SJCRH30 (cell line): ENCODE measurements at regions not wholly inside any gene's neighbourhood (a gene's known extent, or its start where the extent isn't known, plus 50 kb on each side); places are given as distances from the start of the nearest gene placed in this dataset.

Experiments
- DNase-seq, 2 experiments: peaks; one replicate each; pipeline ENCODE4 v3.0.0-alpha.2; 2015 to 2020
- H3K27ac ChIP-seq: fragments of 250-450 bp; sonication (Bioruptor Pico); 2 replicates; pipeline ENCODE4 v1.5.1; 2020; ENCODE audit warnings: mild to moderate bottlenecking, moderate library complexity
- H3K27me3 ChIP-seq: fragments of 250-450 bp; sonication (Bioruptor Pico); 2 replicates; pipeline ENCODE4 v1.5.1; 2020; ENCODE audit warnings: mild to moderate bottlenecking, moderate library complexity
- H3K36me3 ChIP-seq: fragments of 250-450 bp; sonication (Bioruptor Pico); 2 replicates; pipeline ENCODE4 v1.5.1; 2020; ENCODE audit warnings: mild to moderate bottlenecking, moderate library complexity
- H3K4me1 ChIP-seq: fragments of 250-450 bp; sonication (Bioruptor Pico); 2 replicates; pipeline ENCODE4 v1.5.1; 2020; ENCODE audit warnings: mild to moderate bottlenecking, moderate library complexity
- H3K4me3 ChIP-seq: fragments of 250-450 bp; sonication (Bioruptor Pico); 2 replicates; pipeline ENCODE4 v1.5.1; 2020; ENCODE audit warnings: mild to moderate bottlenecking, moderate library complexity
- H3K9me3 ChIP-seq: fragments of 250-450 bp; sonication (Bioruptor Pico); replicated peaks from 2 replicates; pipeline ENCODE4 v1.5.1; 2020; ENCODE audit warnings: mild to moderate bottlenecking, moderate library complexity

DNA sequence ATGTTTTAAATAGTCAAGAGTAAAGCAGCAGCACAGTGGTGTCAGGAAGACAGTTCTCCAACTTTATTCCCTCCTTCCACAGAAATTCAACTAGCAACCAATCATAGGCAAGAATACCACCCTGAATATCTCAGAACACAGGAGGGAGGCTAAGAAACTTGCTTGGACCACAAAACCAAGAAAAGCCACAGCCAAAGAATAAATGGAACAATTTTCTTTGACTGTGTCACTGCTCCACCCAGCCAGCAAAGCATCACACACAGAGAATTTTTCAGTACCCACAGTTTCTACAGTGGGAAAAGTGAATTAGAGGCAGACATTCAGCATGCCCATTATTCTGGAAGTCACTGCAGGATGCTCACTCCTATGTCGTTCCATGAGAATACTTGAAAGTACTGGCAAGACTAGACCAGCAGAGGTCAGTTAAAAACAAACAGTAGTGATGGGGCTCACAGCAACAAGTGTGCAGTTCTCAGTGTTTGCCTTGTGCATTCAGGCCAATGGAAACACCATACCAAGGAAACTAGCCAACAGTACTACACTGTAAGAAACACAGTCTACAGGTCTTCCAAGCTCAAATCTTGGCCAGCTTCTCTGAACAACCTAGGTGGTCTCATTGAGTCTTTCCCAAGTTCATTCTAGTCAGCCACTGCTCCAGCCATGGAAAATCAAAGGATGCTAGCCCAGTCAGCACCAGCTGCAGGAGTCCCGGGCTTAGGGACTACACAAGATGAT is 56.8 kb upstream of the FOXG1 start:
- Histone ChIP-seq H3K4me3 (no peak overlapping the region), H3K9me3 (no peaks in the 10 kb centered on the region), H3K27ac (no peak overlapping the region), H3K4me1 (no peaks in the 10 kb centered on the region), H3K27me3 (no peaks in the 10 kb centered on the region), H3K36me3 (no peaks in the 10 kb centered on the region)
- peak in 1 of 2 experiments; percentile 3 for DNase-seq
